RPMI8226 (cell line): ENCODE measurements at regions not wholly inside any gene's neighbourhood (a gene's known extent, or its start where the extent isn't known, plus 50 kb on each side); places are given as distances from the start of the nearest gene placed in this dataset.

Source experiments
- DNase-seq: peaks from one replicate; pipeline ENCODE4 v3.0.0-alpha.2; 2015

DNA sequence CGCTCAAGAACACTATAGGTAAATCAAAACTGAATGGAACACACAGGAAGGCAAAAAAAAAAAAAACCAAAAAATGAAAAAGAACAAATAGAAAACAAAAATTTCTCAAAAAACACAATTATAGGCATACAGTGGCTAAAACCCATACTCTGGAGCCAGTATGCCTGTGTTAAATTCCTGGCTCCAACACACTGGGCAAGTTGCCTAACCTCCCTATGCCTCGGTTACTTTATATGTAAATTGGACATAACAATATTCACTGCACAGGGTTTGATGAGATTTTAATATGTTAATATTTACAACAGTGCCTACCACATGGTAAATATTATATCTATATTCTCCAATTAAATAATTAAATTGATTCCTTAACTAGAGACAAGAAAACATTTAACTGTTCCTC, 217.1 kb downstream of the HTR7 start:
- DNase-seq = no peak

GRCh38 chr10:90641731-90642130, 216.1 kb downstream of the HTR7 start:
- DNase-seq = no peak

- DNase-seq = no peak
Measured at GRCh38 chr10:90642136-90642535, 215.7 kb downstream of the HTR7 start.

- DNase-seq = no peak
Measured at GRCh38 chr10:90642650-90643049, 215.2 kb downstream of the HTR7 start.

DNA sequence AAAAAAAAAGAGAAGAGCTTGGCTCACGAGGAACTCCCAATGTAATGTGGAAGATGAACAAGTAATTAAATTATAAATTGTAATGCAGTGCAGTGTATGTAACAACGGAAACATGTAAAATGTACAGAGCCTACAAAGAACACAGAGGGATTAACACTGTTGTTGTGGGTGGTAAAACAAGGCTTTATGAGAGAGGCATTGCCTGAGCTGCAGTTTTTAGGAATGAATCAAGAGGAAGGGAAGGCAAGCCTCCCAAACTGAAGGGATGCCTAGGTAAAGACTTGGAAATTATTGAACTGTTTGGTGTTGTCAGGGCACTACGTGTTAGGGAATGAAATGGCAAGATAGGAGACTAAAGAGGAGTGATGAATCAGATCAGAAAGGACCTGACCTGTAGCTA, 213.7 kb downstream of the HTR7 start:
- DNase-seq = no peak

GRCh38 chr10:90650858-90651257, 207.0 kb downstream of the HTR7 start:
- DNase-seq = no peak

DNA sequence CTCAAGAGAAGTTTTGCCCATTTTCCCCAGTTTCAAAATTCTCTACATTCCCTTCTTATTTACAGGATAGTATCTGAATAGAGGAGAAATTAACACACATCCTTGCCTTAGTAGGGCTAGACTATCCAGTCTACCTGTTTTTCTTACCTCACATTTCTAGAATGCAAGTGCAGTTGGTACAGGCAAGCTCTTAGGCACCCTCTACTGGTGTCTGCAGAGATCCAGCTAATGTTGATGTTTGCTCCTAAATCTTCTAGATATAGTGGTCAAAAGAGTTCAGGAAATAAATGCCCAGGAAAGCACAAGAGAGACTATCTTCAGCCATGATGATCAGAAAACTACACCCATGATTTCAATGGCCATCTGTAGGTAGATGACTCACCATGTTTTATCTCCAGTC, 205.3 kb downstream of the HTR7 start:
- no peak for DNase-seq

GRCh38 chr10:90658791-90659190, 199.0 kb downstream of the HTR7 start:
- DNase-seq = no peak

GRCh38 chr10:90665905-90666662, 191.8 kb downstream of the HTR7 start:
- DNase-seq = no peak

DNA sequence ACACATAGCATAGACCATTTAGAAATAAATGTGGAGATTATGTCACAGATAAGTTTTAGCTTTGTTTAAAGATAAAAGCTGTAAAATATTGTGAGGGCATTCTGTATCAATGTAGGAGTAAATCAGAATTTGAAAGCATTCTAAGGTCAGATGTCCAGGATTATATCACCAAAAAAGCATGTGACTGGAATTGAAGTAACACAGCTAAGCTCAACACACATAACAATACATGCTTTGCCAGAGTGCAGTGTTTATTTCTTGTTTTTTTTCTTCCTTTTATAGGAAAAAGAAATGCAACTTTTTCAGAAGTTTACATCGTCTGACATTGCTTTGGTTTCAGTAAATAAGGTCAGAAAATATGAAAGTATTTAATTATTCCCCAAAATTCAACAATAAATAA, 183.4 kb downstream of the HTR7 start:
- no peak for DNase-seq

- no peak for DNase-seq
Measured at GRCh38 chr10:90674928-90675327, 182.9 kb downstream of the HTR7 start.

- DNase-seq = no peak
Measured at GRCh38 chr10:90675621-90676020, 182.2 kb downstream of the HTR7 start.
